ENCODE measurements at regions not wholly inside any gene's neighbourhood (a gene's known extent, or its start where the extent isn't known, plus 50 kb on each side); places are given as distances from the start of the nearest gene placed in this dataset.

DNA sequence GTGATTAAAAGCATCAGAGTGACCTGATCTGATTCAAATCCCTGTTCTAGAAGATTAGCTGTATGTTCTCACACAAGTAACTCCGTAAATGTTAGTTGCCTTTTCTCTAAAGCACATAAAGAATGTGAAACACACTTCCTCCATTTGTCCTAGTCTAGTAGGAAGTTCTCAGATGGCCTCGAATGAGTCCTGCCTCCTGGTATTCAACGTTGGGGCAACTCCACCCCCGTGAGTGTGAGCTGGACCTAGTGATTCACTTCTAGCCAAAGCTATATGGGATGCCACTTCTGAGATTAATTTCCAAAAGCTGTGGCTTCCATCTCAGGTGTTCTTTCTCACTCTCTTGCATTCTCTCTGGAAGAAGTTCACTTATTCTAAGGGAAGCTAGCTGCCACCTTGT lies 267.6 kb downstream of the GPATCH2 start (continued):
- TF ChIP-seq, protein P1, sequence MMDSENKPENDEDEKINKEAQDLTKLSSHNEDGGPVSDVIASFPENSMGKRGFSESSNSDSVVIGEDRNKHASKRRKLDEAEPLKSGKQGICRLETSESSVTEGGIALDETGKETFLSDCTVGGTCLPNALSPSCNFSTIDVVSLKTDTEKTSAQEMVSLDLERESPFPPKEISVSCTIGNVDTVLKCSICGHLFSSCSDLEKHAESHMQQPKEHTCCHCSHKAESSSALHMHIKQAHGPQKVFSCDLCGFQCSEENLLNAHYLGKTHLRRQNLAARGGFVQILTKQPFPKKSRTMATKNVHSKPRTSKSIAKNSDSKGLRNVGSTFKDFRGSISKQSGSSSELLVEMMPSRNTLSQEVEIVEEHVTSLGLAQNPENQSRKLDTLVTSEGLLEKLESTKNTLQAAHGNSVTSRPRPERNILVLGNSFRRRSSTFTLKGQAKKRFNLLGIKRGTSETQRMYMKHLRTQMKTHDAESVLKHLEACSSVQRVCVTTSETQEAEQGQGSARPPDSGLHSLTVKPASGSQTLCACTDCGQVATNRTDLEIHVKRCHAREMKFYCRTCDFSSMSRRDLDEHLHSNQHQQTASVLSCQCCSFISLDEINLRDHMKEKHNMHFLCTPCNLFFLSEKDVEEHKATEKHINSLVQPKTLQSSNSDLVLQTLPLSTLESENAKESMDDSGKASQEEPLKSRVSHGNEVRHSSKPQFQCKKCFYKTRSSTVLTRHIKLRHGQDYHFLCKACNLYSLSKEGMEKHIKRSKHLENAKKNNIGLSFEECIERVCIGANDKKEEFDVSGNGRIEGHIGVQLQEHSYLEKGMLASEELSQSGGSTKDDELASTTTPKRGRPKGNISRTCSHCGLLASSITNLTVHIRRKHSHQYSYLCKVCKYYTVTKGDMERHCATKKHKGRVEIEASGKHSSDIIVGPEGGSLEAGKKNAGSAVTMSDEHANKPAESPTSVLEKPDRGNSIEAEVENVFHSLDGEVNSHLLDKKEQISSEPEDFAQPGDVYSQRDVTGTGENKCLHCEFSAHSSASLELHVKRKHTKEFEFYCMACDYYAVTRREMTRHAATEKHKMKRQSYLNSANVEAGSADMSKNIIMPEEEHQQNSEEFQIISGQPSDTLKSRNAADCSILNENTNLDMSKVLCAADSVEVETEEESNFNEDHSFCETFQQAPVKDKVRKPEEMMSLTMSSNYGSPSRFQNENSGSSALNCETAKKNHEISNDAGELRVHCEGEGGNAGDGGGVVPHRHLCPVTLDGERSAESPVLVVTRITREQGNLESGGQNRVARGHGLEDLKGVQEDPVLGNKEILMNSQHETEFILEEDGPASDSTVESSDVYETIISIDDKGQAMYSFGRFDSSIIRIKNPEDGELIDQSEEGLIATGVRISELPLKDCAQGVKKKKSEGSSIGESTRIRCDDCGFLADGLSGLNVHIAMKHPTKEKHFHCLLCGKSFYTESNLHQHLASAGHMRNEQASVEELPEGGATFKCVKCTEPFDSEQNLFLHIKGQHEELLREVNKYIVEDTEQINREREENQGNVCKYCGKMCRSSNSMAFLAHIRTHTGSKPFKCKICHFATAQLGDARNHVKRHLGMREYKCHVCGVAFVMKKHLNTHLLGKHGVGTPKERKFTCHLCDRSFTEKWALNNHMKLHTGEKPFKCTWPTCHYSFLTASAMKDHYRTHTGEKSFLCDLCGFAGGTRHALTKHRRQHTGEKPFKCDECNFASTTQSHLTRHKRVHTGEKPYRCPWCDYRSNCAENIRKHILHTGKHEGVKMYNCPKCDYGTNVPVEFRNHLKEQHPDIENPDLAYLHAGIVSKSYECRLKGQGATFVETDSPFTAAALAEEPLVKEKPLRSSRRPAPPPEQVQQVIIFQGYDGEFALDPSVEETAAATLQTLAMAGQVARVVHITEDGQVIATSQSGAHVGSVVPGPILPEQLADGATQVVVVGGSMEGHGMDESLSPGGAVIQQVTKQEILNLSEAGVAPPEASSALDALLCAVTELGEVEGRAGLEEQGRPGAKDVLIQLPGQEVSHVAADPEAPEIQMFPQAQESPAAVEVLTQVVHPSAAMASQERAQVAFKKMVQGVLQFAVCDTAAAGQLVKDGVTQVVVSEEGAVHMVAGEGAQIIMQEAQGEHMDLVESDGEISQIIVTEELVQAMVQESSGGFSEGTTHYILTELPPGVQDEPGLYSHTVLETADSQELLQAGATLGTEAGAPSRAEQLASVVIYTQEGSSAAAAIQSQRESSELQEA (IDR thresholded peaks at IDR 0.05; ENCODE audit: low read depth): no peak
- no peak for TF ChIP-seq BRCA1 (IDR thresholded peaks at IDR 0.05)
- TF ChIP-seq BRCA1 (CRISPR knock-in tag; IDR thresholded peaks at IDR 0.05): no peak
- TF ChIP-seq, protein P2, sequence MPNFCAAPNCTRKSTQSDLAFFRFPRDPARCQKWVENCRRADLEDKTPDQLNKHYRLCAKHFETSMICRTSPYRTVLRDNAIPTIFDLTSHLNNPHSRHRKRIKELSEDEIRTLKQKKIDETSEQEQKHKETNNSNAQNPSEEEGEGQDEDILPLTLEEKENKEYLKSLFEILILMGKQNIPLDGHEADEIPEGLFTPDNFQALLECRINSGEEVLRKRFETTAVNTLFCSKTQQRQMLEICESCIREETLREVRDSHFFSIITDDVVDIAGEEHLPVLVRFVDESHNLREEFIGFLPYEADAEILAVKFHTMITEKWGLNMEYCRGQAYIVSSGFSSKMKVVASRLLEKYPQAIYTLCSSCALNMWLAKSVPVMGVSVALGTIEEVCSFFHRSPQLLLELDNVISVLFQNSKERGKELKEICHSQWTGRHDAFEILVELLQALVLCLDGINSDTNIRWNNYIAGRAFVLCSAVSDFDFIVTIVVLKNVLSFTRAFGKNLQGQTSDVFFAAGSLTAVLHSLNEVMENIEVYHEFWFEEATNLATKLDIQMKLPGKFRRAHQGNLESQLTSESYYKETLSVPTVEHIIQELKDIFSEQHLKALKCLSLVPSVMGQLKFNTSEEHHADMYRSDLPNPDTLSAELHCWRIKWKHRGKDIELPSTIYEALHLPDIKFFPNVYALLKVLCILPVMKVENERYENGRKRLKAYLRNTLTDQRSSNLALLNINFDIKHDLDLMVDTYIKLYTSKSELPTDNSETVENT (CRISPR knock-in tag; IDR thresholded peaks at IDR 0.05): no peak
- TF ChIP-seq XRCC3 (IDR thresholded peaks at IDR 0.05): no peak
